ENCODE measurements at regions not wholly inside any gene's neighbourhood (a gene's known extent, or its start where the extent isn't known, plus 50 kb on each side); places are given as distances from the start of the nearest gene placed in this dataset.
"Not testable (repeated sequence)": the region's sequence is repeated elsewhere in the genome, so short reads cannot be mapped to it uniquely, and the experiment has no call there.

GRCh38 chr10:22467393-22467792, 122.1 kb downstream of the SPAG6 start:
- not testable (repeated sequence) for TF ChIP-seq CTCF (IDR thresholded peaks at IDR 0.05; ENCODE audit: low read depth, low read length); POLR2A (IDR thresholded peaks at IDR 0.05; ENCODE audit: extremely low read depth, insufficient read length)
